ENCODE measurements at regions not wholly inside any gene's neighbourhood (a gene's known extent, or its start where the extent isn't known, plus 50 kb on each side); places are given as distances from the start of the nearest gene placed in this dataset.

DNA sequence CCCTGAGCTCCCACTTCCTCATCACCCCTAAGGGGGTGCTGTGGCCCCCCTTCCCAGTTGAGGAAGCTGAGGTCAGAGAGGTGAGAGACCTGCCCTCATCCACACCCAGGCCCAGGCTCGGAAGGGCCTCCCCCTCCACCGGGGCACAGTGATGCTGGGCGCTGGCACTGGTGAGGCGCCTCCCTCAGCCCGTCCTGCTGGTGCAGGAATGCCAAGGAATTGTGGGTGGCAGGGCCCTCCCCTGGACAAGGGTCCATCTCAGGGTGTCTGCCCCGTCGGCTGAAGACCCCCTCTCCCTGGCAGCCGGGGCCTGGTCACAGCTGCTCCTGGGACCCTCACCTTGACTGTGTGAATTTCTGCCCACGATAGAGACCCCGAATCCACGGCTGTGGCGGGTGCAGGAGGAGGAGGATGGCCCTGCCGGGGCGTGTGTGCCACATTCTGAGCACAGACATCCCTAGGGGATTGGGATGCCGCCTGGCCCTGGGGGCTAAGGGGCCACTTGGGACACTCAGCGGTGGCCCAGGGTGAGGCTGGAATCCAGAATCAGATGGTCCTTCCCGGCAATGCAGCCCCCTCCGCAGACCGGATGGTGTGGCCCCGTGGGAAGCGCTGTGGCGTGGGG, 70.2 kb upstream of the GATA5 start:
- no peak for DNase-seq (ENCODE audit: low spot score)

DNA sequence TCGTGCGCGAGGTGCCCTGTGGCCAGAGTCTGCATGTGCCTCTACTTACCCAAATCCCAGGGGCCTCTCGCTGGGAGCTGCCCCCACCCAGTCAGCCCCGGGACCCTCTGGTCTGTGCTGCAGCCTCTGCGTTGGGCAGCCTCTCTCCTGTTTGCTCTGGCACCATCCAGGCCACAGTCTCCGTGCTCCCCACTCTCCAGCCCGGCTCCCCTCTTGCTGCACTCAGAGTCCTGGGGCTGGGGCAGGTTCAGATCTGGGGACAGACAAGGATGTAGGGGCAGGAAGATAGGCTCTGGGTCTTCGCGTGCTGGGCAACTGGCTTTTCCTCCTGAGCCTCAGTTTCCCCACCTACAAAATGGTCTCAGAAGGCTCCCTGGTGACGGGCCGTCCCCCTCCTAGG, 70.8 kb upstream of the GATA5 start:
- DNase-seq (ENCODE audit: low spot score) = no peak

DNA sequence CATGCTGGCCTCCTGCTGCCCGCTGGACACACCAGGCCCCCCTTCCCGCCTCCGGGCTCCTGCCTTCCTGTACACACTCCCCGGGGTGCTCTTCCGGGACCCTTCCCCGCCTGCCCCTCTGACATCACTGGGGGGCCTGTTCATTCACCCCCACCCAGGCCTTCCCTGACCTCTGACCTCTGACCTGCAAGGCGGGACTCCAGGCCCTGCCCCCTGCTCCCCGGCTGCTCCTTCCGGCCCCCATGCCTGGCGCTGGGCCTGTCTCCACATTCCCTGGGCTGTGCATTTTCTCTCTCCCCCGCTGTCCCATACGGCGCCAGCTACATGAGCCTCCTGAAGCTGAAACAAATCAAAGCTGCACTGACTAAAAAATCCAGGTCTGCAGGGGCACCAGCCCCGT, 71.6 kb upstream of the GATA5 start:
- DNase-seq (ENCODE audit: low spot score) = no peak

DNA sequence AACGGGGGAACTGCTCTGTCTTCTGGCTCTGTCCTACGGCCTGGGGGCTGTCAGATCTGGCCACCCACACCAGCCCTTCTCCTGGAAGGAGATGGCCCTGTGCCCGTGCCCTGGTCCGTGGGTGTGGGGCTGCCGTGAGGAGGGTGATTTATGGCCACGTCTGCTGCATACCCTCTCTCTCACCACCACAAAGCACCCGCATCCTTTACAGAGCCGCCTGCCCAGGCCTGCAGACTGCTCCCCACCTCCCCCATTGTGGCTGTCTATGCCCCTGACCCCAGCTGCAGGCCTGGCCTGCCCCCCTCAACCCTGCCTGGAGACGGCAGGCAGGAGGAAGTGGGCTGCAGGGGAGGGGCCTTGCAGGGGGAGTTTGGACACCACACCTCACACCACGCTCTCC, 72.7 kb upstream of the GATA5 start:
- DNase-seq (ENCODE audit: low spot score) = no peak

DNA sequence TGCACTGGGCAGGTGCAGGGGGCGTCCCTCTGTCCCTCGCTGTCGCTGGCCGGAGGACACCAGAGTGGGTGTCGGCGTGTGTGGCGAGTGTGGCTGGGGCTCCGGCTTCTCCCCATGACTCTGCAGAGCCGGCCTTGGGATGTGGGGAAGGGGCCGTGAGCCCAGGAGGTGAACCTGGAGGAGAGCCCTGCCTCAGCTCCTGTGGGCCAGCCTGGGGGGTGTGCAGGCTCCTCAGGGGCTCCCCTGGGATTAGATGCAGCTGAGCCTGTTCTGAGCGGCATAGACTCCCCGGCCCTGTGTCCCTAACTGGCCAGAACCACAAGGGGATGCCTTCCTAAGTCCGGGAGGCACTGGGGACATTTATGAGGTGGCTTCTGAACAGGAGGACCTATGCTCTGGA, 73.2 kb upstream of the GATA5 start:
- no peak for DNase-seq (ENCODE audit: low spot score)

DNA sequence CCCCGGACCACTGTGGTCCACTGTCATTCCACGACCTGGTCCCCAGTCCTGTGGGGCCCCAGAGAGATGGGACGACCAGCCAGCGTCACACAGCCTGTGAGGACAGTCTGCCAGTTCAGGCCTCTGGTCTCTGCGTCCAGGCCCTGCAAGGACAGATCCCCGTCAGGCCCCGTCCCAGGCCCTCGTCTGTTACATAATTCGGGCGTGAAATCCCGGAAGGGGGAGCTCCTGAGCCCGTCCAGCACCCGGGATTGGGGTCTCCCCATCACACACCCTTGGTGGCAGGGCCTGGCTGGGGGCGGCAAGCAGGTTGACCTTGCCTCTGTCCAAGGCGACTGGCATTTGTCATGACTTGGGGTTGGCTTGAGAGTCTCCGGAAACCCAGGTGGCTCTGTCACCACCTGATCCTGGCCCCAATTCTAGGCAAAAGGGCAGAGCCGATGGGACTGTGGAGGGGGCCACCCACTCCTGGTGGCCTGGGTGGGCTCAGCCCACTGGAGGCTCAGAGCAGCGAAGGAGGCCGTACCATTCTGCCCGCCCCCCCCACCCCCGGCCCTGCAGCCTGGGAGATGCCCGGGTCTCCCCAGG, 73.8 kb upstream of the GATA5 start:
- DNase-seq (ENCODE audit: low spot score) = peak; percentile 60

DNA sequence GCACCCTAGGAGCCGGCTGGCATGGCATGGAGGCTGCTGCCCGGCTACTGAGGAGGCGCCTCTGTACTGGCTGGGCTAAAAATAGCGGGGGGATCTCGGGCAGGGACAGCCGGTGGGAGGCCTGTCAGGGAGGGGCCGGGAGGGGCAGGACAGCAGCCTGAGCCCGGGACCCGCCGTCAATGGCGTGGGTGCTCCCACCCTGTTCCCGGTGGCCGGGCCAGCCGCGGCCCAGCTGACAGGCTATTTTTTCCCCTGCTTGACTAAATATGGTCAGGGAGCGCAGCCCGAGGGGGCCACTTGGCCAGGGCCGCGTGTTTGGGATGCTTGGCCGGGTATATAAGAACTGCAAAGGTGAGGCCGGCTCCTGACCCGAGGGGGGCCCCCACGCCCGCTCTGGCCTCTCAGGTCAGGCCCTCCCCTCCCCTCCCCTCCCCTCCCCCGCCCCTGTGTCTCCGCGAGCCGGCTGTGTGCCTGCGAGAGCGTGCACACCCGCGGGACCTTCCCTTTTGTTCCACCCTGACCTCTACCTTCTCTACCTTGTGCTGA, 74.4 kb upstream of the GATA5 start:
- DNase-seq (ENCODE audit: low spot score) = no peak

DNA sequence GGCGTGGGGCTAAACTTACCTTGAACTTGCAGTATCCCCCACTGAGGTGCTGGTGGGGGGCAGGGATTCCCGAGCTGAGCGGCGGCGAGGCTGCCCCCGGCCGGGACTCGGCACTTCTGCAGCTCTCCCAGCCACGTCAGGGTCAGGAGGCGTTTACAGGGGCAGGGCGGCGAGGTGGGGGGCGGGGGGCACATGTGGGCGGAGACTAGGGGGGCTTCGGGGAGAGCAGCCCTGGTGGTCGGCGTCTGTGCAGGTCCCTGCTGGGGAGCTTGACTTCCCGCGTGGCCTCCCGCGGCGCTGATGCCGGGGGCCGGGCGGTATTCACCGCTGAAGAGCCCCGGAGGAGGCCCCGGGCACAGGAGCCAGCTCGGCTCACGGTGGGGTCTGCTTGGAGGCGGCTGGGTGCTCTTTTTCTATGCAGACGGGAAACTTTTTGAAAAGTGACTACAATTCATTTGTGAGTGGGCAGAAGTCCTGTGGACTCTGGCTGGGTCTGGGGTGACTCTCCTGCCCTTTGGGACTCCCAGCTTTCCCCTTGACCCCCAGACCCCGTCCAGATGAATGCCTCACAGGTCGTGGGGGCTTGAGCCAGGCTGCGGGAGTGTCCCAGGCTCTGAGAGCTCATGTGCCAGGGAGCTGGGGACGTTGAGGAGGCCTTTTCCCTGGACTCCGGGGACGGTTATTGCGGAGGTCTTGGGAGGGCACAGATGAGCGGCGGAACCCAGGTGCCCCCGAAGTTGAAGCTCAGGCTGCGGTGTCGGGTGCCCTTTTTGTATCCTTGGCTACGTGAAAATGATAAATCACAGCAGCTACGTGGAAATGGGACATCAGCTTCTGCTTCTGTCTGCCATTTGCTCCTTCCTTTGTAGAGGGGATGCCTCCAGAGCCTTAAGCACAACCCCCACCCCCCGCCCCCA, 75.9 kb upstream of the GATA5 start:
- DNase-seq (ENCODE audit: low spot score) = no peak

DNA sequence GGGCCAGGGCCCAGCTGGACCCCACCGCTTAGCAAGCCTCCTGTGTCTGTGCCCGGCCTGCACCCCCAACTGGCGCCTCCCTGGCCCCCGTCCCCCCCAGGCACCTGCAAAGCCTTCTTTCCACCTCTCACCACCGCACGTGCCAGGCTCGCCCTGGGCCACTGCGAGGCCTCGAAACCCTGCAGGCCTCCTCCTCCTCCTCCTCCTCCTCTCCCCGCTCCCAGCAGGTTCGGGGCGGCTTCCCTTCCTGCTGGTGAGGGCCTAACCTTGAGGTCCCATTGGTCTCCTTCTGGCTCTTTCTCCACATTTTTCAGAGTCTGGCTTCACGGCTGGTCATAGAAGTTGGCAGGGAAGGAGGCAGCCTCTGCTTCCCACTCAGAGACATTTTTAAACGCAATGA, 76.8 kb upstream of the GATA5 start:
- no peak for DNase-seq (ENCODE audit: low spot score)

DNA sequence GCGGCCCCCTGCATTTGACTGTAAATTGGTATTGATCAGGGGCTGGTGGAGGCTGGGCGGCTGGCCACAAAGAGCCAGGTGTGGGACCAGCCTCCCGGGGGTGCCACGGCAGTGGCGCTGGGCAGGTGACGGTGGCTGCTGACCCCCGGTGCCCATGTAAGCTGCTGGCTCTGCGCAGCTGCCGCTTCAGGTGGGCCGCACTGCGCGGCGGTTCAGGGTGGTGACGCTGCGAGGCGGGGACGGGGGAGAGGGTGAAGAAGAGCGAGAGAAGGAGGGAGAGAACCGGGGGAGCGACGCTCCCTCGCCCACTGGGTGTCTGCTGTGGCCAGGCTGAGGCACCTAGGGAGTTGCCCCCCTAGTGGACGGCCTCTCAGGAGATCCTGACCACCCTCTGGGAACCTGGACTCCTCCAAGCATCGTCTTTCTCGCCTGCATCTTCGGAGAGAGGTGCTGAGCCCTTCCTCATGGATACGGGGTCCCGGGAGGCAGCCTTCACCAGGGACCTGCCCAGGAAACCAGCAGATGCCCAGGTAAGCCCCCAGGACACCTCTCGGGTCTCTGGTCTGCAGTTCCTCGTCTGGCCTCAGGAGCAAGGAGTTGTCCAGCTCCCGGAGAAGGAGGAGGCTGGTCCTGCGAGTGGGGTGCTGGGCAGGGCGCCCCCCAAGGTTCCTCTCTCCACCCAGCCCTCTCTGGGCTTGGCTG, 77.5 kb upstream of the GATA5 start:
- DNase-seq (ENCODE audit: low spot score) = no peak

DNA sequence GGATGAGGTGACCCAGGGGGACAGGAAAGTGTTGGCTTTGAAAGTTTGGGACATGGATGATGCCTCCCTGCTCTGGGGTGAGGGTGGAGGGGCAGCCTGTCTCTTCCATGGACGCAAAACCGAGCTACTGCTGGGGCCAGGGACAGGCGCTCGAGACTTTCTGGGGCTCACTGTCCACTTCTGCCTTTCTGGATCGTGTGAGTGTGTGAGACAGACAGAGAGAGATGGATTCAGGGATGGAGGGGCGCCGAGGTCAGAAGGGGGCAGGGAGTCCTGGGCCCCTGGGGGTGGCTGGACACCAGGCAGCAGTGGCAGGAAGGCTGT, 78.0 kb upstream of the GATA5 start:
- DNase-seq (ENCODE audit: low spot score) = no peak

DNA sequence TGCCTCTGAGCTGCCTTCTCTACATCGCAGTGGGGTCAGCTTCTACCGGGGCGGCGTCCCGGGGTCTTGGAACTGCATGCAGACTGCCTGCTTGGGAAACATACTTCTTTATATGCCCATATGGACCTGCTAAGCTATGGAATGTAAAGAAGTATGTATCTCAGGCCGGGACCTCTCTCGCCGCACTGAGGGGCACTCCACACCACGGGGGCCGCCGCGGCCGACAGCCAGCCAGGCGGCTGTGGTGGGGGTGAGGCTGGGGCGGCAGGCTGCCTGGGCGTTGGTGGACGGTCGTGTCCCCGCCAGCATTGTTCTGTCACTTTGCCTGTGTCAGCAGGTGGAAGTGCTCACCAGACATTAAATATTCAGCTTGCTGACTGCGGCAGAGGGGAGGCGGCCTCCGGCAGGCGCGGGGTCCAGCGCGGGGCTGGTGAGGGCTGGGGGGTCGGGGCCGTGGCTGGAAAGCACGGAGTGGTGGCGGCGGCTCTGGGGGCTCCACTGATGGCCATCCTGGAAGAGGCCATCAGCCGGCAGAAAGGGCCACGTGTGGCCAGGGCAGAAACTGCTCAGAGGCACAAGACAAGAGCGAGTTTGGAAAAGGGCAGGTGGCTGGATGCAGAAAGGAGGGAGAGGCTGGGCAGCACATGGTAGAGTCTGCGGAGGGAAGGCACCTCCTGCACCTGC, 78.6 kb upstream of the GATA5 start:
- DNase-seq (ENCODE audit: low spot score) = no peak

DNA sequence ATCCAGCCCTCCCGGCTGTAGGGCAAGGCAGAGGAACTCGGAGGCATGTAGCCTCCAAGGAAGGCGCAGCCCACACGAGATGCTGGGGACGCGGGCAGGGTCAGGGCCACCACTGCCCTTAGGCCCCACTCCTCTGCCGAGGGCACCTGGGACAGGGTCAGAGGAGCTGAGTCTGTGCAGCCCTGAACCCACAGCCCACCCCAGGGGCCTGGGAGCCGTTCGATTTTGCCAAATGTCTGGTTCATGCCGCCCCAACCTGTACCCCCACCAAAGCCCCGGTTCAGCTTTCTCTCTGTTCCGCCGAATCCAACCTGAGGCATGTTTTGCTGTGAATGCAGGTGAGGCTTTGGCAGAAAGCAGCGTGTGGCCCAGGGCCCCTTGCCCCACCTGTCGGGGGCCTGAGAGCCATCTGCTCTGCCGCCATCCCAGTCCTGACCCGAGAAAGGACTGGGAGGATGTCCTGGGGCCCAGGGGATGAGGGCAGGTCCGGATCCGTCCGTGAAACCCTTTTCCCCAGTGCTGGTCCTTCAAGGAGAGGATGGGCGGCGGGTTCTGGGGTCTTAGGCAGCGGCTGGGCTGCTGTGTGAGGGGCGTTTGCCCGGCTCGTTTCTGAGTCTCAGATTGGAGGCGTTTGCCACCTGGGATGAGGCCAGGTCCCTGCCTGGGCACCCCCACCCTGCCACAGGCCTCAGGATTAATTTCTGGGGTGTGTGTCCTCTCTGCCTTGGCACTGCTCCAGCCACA, 79.3 kb upstream of the GATA5 start:
- DNase-seq (ENCODE audit: low spot score) = no peak

DNA sequence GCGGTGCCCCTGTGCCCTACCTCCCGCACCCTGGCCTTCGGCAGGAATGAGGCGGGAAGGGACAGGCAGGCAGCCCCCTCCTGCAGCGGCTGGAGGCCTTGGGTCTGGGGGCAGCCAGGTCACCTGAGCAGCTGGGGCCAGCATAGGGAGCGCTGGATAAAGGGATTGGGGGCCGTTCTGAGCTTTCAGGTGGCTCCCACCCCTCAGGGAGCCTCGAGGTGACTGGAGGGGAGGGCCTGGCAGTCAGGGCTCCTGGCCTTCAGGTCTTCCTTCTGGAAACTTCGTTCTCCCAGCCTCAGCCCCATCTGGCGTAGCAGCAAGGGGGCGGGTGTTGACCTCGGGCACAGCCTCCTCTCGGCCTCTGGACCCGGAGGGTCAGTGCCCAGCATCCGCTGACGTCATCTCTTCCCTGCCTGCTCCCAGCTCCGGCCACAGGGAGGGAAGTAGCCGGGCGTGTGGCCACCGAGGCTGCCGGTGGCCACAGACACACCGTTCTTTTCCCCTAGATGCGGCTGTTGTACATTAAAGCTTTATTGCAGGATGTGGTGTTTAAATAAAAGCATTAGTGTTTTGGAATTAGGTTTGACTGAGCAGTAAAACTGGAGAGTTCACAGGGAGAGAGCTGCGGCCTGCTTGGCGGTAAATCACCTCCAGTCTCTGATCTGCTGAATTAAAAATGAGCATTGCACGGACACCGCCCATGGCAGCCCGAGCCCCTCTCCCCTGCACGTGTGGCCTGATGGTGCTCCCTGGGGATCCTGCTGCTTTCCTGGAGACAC, 80.0 kb upstream of the GATA5 start:
- no peak for DNase-seq (ENCODE audit: low spot score)

DNA sequence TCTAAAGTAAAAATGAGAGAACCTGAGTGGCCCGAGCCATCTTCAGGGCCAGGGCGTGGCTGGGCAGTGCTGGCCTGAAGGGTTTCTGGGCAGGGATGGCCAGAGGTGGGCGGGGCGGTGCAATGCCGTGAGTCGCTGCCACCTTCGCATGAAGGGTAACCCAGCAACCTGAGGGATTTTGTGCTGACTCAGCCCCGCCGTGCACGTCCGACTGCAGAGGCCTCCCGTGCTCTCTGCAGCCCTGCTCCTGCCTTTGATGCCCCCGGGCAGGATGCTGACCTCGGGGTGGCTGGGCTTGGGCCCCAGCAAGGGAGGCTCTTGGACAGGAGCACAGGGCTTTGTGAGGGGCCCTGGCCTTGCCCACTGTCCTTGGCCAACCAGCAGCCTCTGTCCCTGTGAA, 81.7 kb upstream of the GATA5 start:
- DNase-seq (ENCODE audit: low spot score) = no peak

DNA sequence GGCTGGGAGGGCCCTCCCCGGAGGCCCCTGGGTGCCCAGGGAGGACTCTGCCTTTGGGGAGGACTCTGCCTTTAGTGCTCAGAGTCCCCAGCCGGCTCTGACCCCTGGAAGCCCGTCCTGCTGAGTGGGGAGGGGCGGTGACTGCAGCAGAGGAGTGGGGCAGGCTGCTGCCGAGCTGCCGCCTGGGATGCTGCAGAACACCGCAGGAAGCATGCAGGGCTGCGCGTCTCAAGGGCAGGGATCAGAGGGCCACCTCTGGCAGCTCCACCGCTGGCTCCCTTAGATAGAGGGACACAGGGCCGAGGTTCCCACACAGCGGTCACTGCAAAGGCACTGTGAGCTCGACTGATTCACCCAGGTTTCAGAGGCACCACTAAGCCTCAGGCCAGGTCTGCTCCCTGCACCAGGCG, 82.2 kb upstream of the GATA5 start:
- DNase-seq (ENCODE audit: low spot score) = no peak

DNA sequence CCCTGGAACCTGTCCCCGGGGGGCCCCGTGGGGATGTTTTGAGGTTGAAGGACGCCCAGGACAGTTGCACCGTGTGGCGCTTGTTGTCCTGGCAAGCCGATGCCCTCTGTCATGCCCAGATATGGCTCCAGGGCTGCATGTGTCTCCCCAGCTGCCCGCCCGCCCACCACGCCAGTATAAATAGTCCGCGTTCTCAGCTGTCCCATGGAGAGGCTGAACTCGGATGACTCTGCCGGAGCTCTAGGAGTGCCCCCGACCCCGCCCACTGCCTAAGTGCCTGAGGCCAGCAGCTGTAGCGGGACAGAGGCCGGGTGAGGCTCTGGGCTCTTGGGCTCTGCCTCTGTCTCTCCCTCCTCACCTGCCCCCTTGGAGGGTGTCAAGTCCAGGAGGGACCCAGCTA, 83.0 kb upstream of the GATA5 start:
- DNase-seq (ENCODE audit: low spot score) = no peak

DNA sequence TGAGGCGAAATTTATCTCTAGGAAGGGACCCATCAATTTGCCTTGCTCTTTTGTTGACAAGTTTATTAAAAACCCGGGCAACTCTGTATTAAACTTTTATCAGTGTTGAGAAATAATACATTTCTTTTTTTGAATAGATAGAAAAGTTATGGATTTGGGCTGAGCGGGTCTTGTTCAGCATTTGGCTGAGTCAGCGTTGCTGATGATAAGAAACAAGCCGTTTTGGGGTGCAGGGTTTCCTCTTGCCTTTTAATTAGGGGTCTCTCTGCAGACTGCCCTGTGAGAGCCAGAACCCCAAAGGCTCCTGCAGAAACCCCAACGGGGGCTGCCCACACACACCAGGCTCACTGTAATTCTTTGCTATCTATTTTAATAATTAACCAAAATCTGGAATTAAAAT, 82.1 kb upstream of the SLCO4A1 start:
- no peak for DNase-seq (ENCODE audit: low spot score)

DNA sequence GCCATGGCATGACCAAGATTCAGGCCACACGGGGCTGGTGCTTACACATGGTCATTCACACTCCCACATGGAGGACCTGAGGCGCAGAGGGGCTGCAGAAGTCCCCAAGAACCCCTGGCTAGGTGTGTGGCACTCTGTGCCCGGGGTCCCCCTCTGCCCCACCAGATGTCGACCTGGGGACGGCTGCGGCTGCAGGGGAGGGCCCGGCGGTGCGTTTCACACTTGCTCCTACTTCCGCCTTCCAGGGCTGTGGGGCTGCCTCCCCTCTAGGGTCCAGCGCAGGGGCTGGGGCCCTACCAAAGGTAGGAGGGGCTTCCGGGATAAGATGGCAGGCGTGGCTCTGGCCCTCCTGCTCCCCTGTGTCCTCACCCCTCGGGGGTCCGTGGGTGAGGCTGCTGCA, 81.1 kb upstream of the SLCO4A1 start:
- no peak for DNase-seq (ENCODE audit: low spot score)

DNA sequence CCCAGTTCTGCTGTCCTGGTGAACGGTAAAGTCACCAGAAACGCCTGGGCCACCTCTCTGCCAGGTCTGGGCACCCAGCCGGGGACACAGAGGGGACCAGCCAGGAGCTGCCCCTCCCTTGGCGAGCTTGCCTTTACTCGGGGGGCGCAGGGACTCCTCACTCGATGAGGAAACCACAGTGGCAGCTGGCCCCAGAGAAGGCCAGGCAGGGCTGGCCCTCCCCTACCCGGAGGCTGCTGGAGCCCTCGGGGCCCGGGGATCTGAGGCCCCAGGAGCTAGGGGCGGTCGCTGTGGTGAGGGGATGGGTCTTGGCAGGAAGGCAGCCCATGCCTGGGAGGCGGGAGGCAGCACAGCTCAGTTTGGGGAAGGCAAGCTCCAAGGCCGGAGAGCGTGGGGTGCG, 80.4 kb upstream of the SLCO4A1 start:
- DNase-seq (ENCODE audit: low spot score) = no peak

DNA sequence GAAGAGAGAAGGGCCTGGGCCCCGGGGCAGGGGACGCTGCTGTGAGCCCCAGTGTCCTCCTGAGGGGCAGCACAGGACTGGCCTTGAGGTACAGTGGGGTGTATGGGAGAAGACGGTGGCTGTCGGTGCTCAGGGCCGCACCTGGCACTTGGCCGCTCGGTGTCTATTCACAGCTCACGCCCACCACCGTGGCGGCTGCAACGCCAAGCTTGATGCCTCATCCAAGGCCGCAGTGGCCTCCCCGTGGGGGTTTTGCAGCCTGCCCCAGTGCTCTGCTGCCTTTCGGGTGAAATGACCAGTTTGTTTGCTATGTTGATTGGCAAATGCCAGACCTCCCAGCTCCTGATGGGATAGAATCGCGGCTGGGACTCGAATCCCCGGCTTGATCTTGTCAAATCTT, 79.5 kb upstream of the SLCO4A1 start:
- DNase-seq (ENCODE audit: low spot score) = no peak
